ENCODE measurements at regions not wholly inside any gene's neighbourhood (a gene's known extent, or its start where the extent isn't known, plus 50 kb on each side); places are given as distances from the start of the nearest gene placed in this dataset.
"Not testable (repeated sequence)": the region's sequence is repeated elsewhere in the genome, so short reads cannot be mapped to it uniquely, and the experiment has no call there.

- DNase-seq (ENCODE audit: low read depth), result no peak
Measured at GRCh38 chr4:84224522-84224921, 274.6 kb downstream of the NKX6-1 start.

GRCh38 chr4:84221704-84222103 is 277.4 kb downstream of the NKX6-1 start:
- no peak for DNase-seq (ENCODE audit: low read depth)

- DNase-seq (ENCODE audit: low read depth), result no peak
Measured at GRCh38 chr4:84220990-84221389, 278.1 kb downstream of the NKX6-1 start.

- no peak for DNase-seq (ENCODE audit: low read depth)
Measured at GRCh38 chr4:84219656-84220055, 279.4 kb downstream of the NKX6-1 start.

GRCh38 chr4:84218031-84218430 is 281.1 kb downstream of the NKX6-1 start:
- DNase-seq (ENCODE audit: low read depth), result no peak

- DNase-seq (ENCODE audit: low read depth), result no peak
Measured at GRCh38 chr4:84215217-84215616, 283.9 kb downstream of the NKX6-1 start.

- DNase-seq (ENCODE audit: low read depth), result not testable (repeated sequence)
Measured at GRCh38 chr4:84206226-84206625, 292.9 kb downstream of the NKX6-1 start.

- DNase-seq (ENCODE audit: low read depth), result no peak
Measured at GRCh38 chr4:84189144-84189543, 309.9 kb downstream of the NKX6-1 start.

GRCh38 chr4:84179409-84179808 is 319.7 kb downstream of the NKX6-1 start:
- DNase-seq (ENCODE audit: low read depth), result no peak

- no peak for DNase-seq (ENCODE audit: low read depth)
Measured at GRCh38 chr4:84177831-84178542, 321.1 kb downstream of the NKX6-1 start.

- DNase-seq (ENCODE audit: low read depth), result no peak
Measured at GRCh38 chr4:84176016-84176415, 323.1 kb downstream of the NKX6-1 start.

GRCh38 chr4:84171871-84172270 is 327.2 kb downstream of the NKX6-1 start:
- DNase-seq (ENCODE audit: low read depth), result no peak

- peak; percentile 5 for DNase-seq (ENCODE audit: low read depth)
Measured at GRCh38 chr4:84167564-84167963, 331.5 kb downstream of the NKX6-1 start.

- no peak for DNase-seq (ENCODE audit: low read depth)
Measured at GRCh38 chr4:84167093-84167492, 332.0 kb downstream of the NKX6-1 start.

GRCh38 chr4:84166486-84166885 is 332.6 kb downstream of the NKX6-1 start:
- DNase-seq (ENCODE audit: low read depth), result no peak

GRCh38 chr4:84164201-84164600 is 334.9 kb downstream of the NKX6-1 start:
- no peak for DNase-seq (ENCODE audit: low read depth)

GRCh38 chr4:84159762-84160161 is 339.3 kb downstream of the NKX6-1 start:
- DNase-seq (ENCODE audit: low read depth), result peak; percentile 13

GRCh38 chr4:84158670-84159069 is 340.4 kb downstream of the NKX6-1 start:
- no peak for DNase-seq (ENCODE audit: low read depth)

- no peak for DNase-seq (ENCODE audit: low read depth)
Measured at GRCh38 chr4:84151574-84151973, 347.5 kb downstream of the NKX6-1 start.

- DNase-seq (ENCODE audit: low read depth), result no peak
Measured at GRCh38 chr4:84150177-84150576, 348.9 kb downstream of the NKX6-1 start.

GRCh38 chr4:84147831-84148230 is 351.3 kb downstream of the NKX6-1 start:
- no peak for DNase-seq (ENCODE audit: low read depth)

GRCh38 chr4:84146300-84146959 is 352.7 kb downstream of the NKX6-1 start:
- no peak for DNase-seq (ENCODE audit: low read depth)

- no peak for DNase-seq (ENCODE audit: low read depth)
Measured at GRCh38 chr4:84145176-84145575, 353.9 kb downstream of the NKX6-1 start.

Measured in LHCN-M2 (cell line).